CD4-positive, alpha-beta T cell treated with Interleukin-21 for 1 hour (primary cell): ENCODE measurements at regions not wholly inside any gene's neighbourhood (a gene's known extent, or its start where the extent isn't known, plus 50 kb on each side); places are given as distances from the start of the nearest gene placed in this dataset.
"Not testable (repeated sequence)": the region's sequence is repeated elsewhere in the genome, so short reads cannot be mapped to it uniquely, and the experiment has no call there.

Source experiments
- DNase-seq: peaks from one replicate; pipeline ENCODE4 v3.0.0-alpha.2; 2020

GRCh38 chr5:163189023-163189553 lies 248.3 kb upstream of the CCNG1 start:
- DNase-seq, result no peak

- DNase-seq, result no peak
These were observed 247.1 kb upstream of the CCNG1 start for GRCh38 chr5:163190283-163190682.

- no peak for DNase-seq
These were observed 246.6 kb upstream of the CCNG1 start for GRCh38 chr5:163190784-163191183.

- DNase-seq, result no peak
These were observed 243.5 kb upstream of the CCNG1 start for GRCh38 chr5:163193886-163194285.

- no peak for DNase-seq
These were observed 231.8 kb upstream of the CCNG1 start for GRCh38 chr5:163205645-163206044.

- DNase-seq, result no peak
These were observed 215.8 kb upstream of the CCNG1 start for GRCh38 chr5:163221581-163221980.

GRCh38 chr5:163222982-163223381 lies 214.4 kb upstream of the CCNG1 start:
- DNase-seq, result no peak

GRCh38 chr5:163244445-163244987 lies 192.9 kb upstream of the CCNG1 start:
- no peak for DNase-seq

- DNase-seq, result no peak
These were observed 191.8 kb upstream of the CCNG1 start for GRCh38 chr5:163245584-163245983.

- DNase-seq, result no peak
These were observed 189.1 kb upstream of the CCNG1 start for GRCh38 chr5:163248333-163248732.

- no peak for DNase-seq
These were observed 188.5 kb upstream of the CCNG1 start for GRCh38 chr5:163248871-163249270.

GRCh38 chr5:163252950-163253349 lies 184.4 kb upstream of the CCNG1 start:
- no peak for DNase-seq

GRCh38 chr5:163259495-163259894 lies 177.9 kb upstream of the CCNG1 start:
- DNase-seq, result no peak

GRCh38 chr5:163260471-163260870 lies 176.9 kb upstream of the CCNG1 start:
- DNase-seq, result no peak

GRCh38 chr5:163260961-163261360 lies 176.4 kb upstream of the CCNG1 start:
- DNase-seq, result no peak

GRCh38 chr5:163261647-163262269 lies 175.6 kb upstream of the CCNG1 start:
- no peak for DNase-seq

- DNase-seq, result not testable (repeated sequence)
These were observed 171.1 kb upstream of the CCNG1 start for GRCh38 chr5:163266249-163266648.

GRCh38 chr5:163269624-163270023 lies 167.8 kb upstream of the CCNG1 start:
- no peak for DNase-seq

GRCh38 chr5:163276466-163276865 lies 160.9 kb upstream of the CCNG1 start:
- no peak for DNase-seq

GRCh38 chr5:163280897-163281296 lies 156.5 kb upstream of the CCNG1 start:
- not testable (repeated sequence) for DNase-seq

- DNase-seq, result no peak
These were observed 155.9 kb upstream of the CCNG1 start for GRCh38 chr5:163281512-163281911.

GRCh38 chr5:163293836-163294235 lies 143.6 kb upstream of the CCNG1 start:
- DNase-seq, result no peak

- no peak for DNase-seq
These were observed 133.7 kb upstream of the CCNG1 start for GRCh38 chr5:163303718-163304117.

- DNase-seq, result no peak
These were observed 131.7 kb upstream of the CCNG1 start for GRCh38 chr5:163305655-163306054.

- DNase-seq, result no peak
These were observed 131.0 kb upstream of the CCNG1 start for GRCh38 chr5:163306421-163306820.
